ENCODE measurements at regions not wholly inside any gene's neighbourhood (a gene's known extent, or its start where the extent isn't known, plus 50 kb on each side); places are given as distances from the start of the nearest gene placed in this dataset.

DNA sequence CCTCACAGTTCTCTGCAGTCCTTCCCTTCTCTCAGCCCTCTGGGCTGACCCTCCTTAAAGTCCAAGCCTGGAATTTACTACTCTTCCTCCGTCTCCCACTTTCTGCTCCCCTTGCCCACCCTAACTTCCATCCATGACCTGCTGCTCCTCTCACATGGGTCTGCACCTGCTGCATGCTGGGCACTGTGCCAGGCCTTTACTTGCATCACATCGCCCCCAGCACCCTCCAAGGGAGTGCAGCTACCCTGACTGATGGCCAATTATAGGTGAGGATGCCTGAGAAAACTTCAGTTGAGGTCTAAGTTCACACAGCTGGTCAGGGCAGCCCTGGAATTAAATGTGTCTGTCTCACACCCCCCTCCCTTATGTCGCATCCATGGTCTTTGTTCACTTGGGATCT is 53.6 kb upstream of the ZPBP start:
- TF ChIP-seq, protein P1, sequence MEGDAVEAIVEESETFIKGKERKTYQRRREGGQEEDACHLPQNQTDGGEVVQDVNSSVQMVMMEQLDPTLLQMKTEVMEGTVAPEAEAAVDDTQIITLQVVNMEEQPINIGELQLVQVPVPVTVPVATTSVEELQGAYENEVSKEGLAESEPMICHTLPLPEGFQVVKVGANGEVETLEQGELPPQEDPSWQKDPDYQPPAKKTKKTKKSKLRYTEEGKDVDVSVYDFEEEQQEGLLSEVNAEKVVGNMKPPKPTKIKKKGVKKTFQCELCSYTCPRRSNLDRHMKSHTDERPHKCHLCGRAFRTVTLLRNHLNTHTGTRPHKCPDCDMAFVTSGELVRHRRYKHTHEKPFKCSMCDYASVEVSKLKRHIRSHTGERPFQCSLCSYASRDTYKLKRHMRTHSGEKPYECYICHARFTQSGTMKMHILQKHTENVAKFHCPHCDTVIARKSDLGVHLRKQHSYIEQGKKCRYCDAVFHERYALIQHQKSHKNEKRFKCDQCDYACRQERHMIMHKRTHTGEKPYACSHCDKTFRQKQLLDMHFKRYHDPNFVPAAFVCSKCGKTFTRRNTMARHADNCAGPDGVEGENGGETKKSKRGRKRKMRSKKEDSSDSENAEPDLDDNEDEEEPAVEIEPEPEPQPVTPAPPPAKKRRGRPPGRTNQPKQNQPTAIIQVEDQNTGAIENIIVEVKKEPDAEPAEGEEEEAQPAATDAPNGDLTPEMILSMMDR (IDR thresholded peaks at IDR 0.05): no peak
- TF ChIP-seq RAD21 (IDR thresholded peaks at IDR 0.05; ENCODE audit: low read length) (no peak), NRF1 (IDR thresholded peaks at IDR 0.05; ENCODE audit: low read depth, low read length) (no peak), RXRA (IDR thresholded peaks at IDR 0.05; ENCODE audit: borderline replicate concordance, low read depth) (no peak), JUND (IDR thresholded peaks at IDR 0.05) (no peak), POLR2AphosphoS5 (IDR thresholded peaks at IDR 0.05; ENCODE audit: low read depth, low read length) (no peak), EP300 (IDR thresholded peaks at IDR 0.05; ENCODE audit: borderline replicate concordance in 1 of 2, low read depth in 1 of 2, low read length in 1 of 2) (no peak), TEAD4 (IDR thresholded peaks at IDR 0.05; ENCODE audit: borderline replicate concordance, insufficient read depth) (no peak), EZH2phosphoT487 (IDR thresholded peaks at IDR 0.05; ENCODE audit: borderline replicate concordance, low read depth) (no peak)
- TF ChIP-seq, protein P2, sequence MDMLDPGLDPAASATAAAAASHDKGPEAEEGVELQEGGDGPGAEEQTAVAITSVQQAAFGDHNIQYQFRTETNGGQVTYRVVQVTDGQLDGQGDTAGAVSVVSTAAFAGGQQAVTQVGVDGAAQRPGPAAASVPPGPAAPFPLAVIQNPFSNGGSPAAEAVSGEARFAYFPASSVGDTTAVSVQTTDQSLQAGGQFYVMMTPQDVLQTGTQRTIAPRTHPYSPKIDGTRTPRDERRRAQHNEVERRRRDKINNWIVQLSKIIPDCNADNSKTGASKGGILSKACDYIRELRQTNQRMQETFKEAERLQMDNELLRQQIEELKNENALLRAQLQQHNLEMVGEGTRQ (IDR thresholded peaks at IDR 0.05; ENCODE audit: borderline replicate concordance, low read depth, low read length): no peak
- TF ChIP-seq, protein P3, sequence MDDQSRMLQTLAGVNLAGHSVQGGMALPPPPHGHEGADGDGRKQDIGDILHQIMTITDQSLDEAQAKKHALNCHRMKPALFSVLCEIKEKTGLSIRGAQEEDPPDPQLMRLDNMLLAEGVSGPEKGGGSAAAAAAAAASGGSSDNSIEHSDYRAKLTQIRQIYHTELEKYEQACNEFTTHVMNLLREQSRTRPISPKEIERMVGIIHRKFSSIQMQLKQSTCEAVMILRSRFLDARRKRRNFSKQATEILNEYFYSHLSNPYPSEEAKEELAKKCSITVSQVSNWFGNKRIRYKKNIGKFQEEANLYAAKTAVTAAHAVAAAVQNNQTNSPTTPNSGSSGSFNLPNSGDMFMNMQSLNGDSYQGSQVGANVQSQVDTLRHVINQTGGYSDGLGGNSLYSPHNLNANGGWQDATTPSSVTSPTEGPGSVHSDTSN (IDR thresholded peaks at IDR 0.05): no peak
- TF ChIP-seq, protein P4, sequence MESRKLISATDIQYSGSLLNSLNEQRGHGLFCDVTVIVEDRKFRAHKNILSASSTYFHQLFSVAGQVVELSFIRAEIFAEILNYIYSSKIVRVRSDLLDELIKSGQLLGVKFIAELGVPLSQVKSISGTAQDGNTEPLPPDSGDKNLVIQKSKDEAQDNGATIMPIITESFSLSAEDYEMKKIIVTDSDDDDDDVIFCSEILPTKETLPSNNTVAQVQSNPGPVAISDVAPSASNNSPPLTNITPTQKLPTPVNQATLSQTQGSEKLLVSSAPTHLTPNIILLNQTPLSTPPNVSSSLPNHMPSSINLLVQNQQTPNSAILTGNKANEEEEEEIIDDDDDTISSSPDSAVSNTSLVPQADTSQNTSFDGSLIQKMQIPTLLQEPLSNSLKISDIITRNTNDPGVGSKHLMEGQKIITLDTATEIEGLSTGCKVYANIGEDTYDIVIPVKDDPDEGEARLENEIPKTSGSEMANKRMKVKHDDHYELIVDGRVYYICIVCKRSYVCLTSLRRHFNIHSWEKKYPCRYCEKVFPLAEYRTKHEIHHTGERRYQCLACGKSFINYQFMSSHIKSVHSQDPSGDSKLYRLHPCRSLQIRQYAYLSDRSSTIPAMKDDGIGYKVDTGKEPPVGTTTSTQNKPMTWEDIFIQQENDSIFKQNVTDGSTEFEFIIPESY (IDR thresholded peaks at IDR 0.05; ENCODE audit: borderline replicate concordance, low read depth): no peak
